GM23338 (cell line): ENCODE measurements at regions not wholly inside any gene's neighbourhood (a gene's known extent, or its start where the extent isn't known, plus 50 kb on each side); places are given as distances from the start of the nearest gene placed in this dataset.

Source experiments
- EZH2 ChIP-seq: fragments of 200-600 bp; sonication (generic); IDR thresholded peaks from one replicate; pipeline ENCODE4 v1.8.0; 2017; ENCODE audit warnings: antibody characterized with exemption, mild to moderate bottlenecking, low read depth; ENCODE audit not compliant: unreplicated experiment
- JUNB ChIP-seq: IDR thresholded peaks from one replicate; pipeline ENCODE4 v1.6.1; 2016; ENCODE audit warnings: antibody characterized with exemption; ENCODE audit not compliant: unreplicated experiment
- POLR2AphosphoS5 ChIP-seq: IDR thresholded peaks from 2 replicates; pipeline ENCODE4 v1.6.1; 2016; ENCODE audit warnings: antibody characterized with exemption, low read depth
- TF ChIP-seq, protein P1 (sequence below), 2 experiments: fragments of 200-600 bp in 1 of 2; sonication (generic) in 1 of 2; conservative IDR thresholded peaks; 2 replicates each; pipeline versions ENCODE4 v1.5.1 to v1.6.1; 2016 to 2017; ENCODE audit warnings: antibody characterized with exemption in 2 of 2, low read depth in 2 of 2, mild to moderate bottlenecking in 2 of 2, moderate library complexity in 1 of 2
- TF ChIP-seq, protein P2 (sequence below): IDR thresholded peaks from one replicate; pipeline ENCODE4 v1.6.1; 2018; ENCODE audit warnings: antibody characterized with exemption; ENCODE audit not compliant: unreplicated experiment

DNA sequence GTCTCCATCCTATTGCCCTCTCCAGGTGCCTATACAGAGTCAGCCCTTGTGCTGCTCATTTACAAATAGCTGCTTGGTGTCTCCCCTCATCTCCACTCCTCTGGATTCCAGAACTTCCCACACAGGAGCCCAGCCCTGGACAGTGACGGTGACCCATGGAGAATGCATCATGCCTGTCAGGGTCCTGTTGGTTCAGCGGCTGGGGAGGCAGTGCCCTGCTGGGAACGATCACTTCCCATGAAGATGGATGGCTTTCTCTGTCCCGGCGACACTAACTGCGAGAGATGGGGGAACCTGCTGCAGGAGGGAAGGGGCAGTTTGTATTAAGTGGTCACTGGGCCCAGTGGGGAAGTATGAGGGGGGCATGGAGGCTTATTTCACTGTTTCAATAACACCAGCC, 395.0 kb upstream of the TBX3 start:
- TF ChIP-seq POLR2AphosphoS5, result no peak
- TF ChIP-seq JUNB, result no peak
- TF ChIP-seq, protein P1, sequence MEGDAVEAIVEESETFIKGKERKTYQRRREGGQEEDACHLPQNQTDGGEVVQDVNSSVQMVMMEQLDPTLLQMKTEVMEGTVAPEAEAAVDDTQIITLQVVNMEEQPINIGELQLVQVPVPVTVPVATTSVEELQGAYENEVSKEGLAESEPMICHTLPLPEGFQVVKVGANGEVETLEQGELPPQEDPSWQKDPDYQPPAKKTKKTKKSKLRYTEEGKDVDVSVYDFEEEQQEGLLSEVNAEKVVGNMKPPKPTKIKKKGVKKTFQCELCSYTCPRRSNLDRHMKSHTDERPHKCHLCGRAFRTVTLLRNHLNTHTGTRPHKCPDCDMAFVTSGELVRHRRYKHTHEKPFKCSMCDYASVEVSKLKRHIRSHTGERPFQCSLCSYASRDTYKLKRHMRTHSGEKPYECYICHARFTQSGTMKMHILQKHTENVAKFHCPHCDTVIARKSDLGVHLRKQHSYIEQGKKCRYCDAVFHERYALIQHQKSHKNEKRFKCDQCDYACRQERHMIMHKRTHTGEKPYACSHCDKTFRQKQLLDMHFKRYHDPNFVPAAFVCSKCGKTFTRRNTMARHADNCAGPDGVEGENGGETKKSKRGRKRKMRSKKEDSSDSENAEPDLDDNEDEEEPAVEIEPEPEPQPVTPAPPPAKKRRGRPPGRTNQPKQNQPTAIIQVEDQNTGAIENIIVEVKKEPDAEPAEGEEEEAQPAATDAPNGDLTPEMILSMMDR (conservative IDR thresholded peaks at IDR 0.05; ENCODE audit: low read depth in 2 of 2), result no peak
- TF ChIP-seq, protein P2, sequence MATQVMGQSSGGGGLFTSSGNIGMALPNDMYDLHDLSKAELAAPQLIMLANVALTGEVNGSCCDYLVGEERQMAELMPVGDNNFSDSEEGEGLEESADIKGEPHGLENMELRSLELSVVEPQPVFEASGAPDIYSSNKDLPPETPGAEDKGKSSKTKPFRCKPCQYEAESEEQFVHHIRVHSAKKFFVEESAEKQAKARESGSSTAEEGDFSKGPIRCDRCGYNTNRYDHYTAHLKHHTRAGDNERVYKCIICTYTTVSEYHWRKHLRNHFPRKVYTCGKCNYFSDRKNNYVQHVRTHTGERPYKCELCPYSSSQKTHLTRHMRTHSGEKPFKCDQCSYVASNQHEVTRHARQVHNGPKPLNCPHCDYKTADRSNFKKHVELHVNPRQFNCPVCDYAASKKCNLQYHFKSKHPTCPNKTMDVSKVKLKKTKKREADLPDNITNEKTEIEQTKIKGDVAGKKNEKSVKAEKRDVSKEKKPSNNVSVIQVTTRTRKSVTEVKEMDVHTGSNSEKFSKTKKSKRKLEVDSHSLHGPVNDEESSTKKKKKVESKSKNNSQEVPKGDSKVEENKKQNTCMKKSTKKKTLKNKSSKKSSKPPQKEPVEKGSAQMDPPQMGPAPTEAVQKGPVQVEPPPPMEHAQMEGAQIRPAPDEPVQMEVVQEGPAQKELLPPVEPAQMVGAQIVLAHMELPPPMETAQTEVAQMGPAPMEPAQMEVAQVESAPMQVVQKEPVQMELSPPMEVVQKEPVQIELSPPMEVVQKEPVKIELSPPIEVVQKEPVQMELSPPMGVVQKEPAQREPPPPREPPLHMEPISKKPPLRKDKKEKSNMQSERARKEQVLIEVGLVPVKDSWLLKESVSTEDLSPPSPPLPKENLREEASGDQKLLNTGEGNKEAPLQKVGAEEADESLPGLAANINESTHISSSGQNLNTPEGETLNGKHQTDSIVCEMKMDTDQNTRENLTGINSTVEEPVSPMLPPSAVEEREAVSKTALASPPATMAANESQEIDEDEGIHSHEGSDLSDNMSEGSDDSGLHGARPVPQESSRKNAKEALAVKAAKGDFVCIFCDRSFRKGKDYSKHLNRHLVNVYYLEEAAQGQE, result no peak
- no peak for TF ChIP-seq EZH2
